OCI-LY3 (cell line): ENCODE measurements at regions not wholly inside any gene's neighbourhood (a gene's known extent, or its start where the extent isn't known, plus 50 kb on each side); places are given as distances from the start of the nearest gene placed in this dataset.

Experiments
- H2AFZ ChIP-seq: fragments of 200-600, 300-600 bp; shearing (Covaris generic); 2 replicates; pipeline ENCODE4 v1.6.0; 2014; ENCODE audit warnings: antibody characterized with exemption, low read depth, low read length
- H3K27ac ChIP-seq: fragments of 200-600, 300-600 bp; sonication (generic); 2 replicates; pipeline ENCODE4 v1.5.1; 2014; ENCODE audit warnings: mild to moderate bottlenecking, low read length, moderate library complexity, mixed read lengths
- H3K27me3 ChIP-seq: fragments of 200-600, 300-600 bp; sonication (generic); 2 replicates; pipeline ENCODE4 v1.6.1; 2014; ENCODE audit warnings: low read depth, low read length, mixed read lengths
- H3K36me3 ChIP-seq: fragments of 200-600, 300-600 bp; sonication (generic); replicated peaks from 2 replicates; pipeline ENCODE3; 2014; ENCODE audit warnings: low read depth, low read length, mixed read lengths
- H3K4me1 ChIP-seq: fragments of 300-600, 200-600 bp; sonication (generic); 2 replicates; pipeline ENCODE4 v1.6.1; 2014; ENCODE audit warnings: low read length, mixed read lengths
- H3K4me2 ChIP-seq: fragments of 200-600, 300-600 bp; sonication (generic); 2 replicates; pipeline ENCODE4 v1.6.1; 2014; ENCODE audit warnings: low read length, mixed read lengths
- H3K4me3 ChIP-seq: fragments of 300-600, 200-600 bp; sonication (generic); 2 replicates; pipeline ENCODE4 v1.5.1; 2014; ENCODE audit warnings: antibody characterized with exemption, mild to moderate bottlenecking, low read length, moderate library complexity
- H3K79me2 ChIP-seq: fragments of 300-600, 200-600 bp; shearing (Covaris generic); 2 replicates; pipeline ENCODE4 v1.6.1; 2014; ENCODE audit warnings: mild to moderate bottlenecking, low read length, mixed read lengths
- H3K9ac ChIP-seq: fragments of 300-600, 200-600 bp; shearing (Covaris generic); 2 replicates; pipeline ENCODE4 v1.6.0; 2014; ENCODE audit warnings: mild to moderate bottlenecking, low read length, moderate library complexity
- H3K9me3 ChIP-seq: fragments of 200-600, 300-600 bp; shearing (Covaris generic); 2 replicates; pipeline ENCODE4 v1.6.1; 2014; ENCODE audit warnings: low read length, mixed read lengths; ENCODE audit not compliant: insufficient read depth
- H4K20me1 ChIP-seq: fragments of 200-600, 300-600 bp; sonication (generic); 2 replicates; pipeline ENCODE4 v1.6.1; 2016; ENCODE audit warnings: low read length, mixed read lengths; ENCODE audit not compliant: insufficient read depth
- EZH2phosphoT487 ChIP-seq: fragments of 200-600 bp; shearing (Covaris generic); IDR thresholded peaks from 2 replicates; pipeline ENCODE4 v1.6.1; 2018; ENCODE audit warnings: antibody characterized with exemption, mixed run types, low read depth
- TF ChIP-seq, protein P1 (sequence below): fragments of 200-600, 300-600 bp; sonication (generic); IDR thresholded peaks from 2 replicates; pipeline ENCODE4 v1.5.1; 2014; ENCODE audit warnings: antibody characterized with exemption, low read length, low read depth

DNA sequence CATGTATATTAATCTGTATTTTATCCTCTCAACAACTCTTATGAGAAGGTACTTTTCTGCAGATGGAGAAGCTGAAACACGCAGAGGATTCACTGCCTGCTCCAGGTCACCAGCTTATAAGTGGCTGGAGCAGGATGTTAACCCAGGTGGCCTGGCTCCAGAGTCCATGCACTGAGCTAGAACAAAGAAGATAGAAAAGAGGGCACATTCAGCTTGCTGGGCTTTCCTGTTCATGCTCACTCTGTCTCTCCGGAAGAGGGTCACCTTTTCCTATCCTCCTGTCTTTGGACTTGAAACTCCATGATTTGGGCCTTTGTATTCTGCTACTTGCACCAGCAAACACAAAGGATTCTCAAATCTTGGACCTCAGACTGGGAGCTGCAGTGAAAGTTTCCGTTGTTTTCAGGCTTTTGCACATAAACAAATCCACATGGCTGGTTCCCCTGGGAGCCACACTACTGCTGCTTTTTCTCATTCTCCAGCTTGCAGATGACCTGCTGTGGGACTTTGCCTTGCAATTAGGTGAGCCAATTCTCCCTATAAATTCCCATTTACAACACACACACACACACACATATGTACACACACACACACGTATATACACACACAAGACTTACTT lies 117.3 kb upstream of the GRK3 start:
- peak overlapping the region; percentile 76 for H3K4me2 ChIP-seq
- TF ChIP-seq, protein P1, sequence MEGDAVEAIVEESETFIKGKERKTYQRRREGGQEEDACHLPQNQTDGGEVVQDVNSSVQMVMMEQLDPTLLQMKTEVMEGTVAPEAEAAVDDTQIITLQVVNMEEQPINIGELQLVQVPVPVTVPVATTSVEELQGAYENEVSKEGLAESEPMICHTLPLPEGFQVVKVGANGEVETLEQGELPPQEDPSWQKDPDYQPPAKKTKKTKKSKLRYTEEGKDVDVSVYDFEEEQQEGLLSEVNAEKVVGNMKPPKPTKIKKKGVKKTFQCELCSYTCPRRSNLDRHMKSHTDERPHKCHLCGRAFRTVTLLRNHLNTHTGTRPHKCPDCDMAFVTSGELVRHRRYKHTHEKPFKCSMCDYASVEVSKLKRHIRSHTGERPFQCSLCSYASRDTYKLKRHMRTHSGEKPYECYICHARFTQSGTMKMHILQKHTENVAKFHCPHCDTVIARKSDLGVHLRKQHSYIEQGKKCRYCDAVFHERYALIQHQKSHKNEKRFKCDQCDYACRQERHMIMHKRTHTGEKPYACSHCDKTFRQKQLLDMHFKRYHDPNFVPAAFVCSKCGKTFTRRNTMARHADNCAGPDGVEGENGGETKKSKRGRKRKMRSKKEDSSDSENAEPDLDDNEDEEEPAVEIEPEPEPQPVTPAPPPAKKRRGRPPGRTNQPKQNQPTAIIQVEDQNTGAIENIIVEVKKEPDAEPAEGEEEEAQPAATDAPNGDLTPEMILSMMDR = no peak
- TF ChIP-seq EZH2phosphoT487 = no peak
- H4K20me1 ChIP-seq = peaks cover 14% of the 10 kb centered on the region
- no peaks in the 10 kb centered on the region for H3K27me3 ChIP-seq
- peaks cover 53% of the 10 kb centered on the region for H3K79me2 ChIP-seq
- no peaks in the 10 kb centered on the region for H3K9me3 ChIP-seq
- peaks cover 9% of the 10 kb centered on the region for H3K36me3 ChIP-seq
- H3K9ac ChIP-seq = peak overlapping the region; percentile 93
- H3K4me1 ChIP-seq = peaks cover 20% of the 10 kb centered on the region
- peak overlapping the region; percentile 89 for H3K4me3 ChIP-seq
- no peak overlapping the region for H3K27ac ChIP-seq
- H2AFZ ChIP-seq = peak overlapping the region; percentile 93

DNA sequence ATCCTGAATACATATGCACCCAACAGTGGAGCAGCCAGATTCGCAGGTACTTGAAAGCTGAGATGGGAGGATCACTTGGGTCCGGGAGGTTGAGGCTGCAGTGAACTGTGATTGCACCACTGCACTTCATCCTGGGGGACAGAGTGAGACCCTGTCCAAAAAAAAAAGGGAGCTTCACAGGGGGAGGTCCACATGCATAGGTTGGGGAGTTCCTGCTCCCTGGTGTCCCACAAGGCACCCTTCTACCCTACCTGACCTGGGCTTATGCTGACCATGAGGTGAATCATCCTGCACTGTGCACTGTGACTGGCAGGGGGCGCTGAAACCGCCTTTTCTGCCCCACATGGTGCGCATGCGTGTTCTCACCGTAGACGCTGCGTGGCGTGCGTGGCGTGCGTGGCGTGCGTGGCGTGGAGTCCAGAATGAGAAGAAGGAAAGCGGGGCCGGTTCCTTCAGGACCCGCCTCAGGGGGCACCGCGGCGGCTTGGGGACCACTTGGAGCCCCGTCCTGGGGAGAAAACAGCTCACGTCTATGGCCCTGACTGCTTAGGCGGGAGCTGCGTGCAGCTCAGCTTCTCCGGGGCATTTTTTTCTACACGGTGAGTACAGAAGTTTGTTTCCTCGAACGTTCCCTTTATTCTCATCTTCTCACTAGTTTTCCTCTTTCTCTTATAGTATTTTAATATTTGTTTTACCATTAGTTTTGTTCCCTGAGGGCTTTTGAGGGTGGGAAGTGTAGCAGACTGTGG lies 116.6 kb upstream of the GRK3 start:
- Histone ChIP-seq H3K9me3 (no peaks in the 10 kb centered on the region), H4K20me1 (peaks cover 21% of the 10 kb centered on the region), H3K4me1 (peaks cover 20% of the 10 kb centered on the region), H3K79me2 (peaks cover 60% of the 10 kb centered on the region), H2AFZ (peak overlapping the region; percentile 93), H3K27me3 (no peaks in the 10 kb centered on the region), H3K36me3 (peaks cover 9% of the 10 kb centered on the region), H3K27ac (peak overlapping the region; percentile 50), H3K4me2 (peak overlapping the region; percentile 82), H3K9ac (peak overlapping the region; percentile 93), H3K4me3 (peak overlapping the region; percentile 89)
- TF ChIP-seq, protein P1 = peak; percentile 81
- TF ChIP-seq EZH2phosphoT487 = no peak

DNA sequence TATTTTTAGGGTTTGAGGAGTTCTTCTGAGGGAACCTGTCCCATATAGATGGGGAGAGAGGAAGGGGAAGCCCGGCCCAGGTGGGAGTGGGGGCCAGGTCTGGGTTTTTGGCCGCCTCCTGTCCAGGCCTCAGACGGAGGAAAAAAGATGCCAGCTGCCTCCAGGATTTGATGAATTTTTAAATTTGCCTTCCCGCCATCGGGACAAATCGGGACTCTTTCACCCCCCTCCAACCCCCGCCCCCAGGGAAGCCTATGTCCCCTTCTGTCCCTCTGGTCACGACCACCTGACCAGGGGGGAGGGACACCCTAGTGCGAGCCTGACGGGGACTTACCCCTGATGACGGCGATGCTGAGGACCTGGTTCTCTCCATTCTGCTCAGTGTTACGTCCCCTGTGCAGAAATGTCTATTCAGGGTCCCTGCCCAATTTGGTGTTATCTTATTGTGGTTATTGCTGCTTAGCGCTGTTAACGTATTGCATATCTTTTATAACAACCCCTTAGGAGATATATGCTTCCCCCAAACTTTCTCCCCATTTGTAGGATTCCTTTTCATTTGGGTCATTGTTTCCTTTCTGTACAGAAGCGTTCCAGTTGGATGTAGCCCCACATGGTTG lies 115.9 kb upstream of the GRK3 start:
- TF ChIP-seq, protein P1 = no peak
- TF ChIP-seq EZH2phosphoT487 = no peak
- H2AFZ ChIP-seq = peak overlapping the region; percentile 74; the same call in 1 of the 2 replicates

DNA sequence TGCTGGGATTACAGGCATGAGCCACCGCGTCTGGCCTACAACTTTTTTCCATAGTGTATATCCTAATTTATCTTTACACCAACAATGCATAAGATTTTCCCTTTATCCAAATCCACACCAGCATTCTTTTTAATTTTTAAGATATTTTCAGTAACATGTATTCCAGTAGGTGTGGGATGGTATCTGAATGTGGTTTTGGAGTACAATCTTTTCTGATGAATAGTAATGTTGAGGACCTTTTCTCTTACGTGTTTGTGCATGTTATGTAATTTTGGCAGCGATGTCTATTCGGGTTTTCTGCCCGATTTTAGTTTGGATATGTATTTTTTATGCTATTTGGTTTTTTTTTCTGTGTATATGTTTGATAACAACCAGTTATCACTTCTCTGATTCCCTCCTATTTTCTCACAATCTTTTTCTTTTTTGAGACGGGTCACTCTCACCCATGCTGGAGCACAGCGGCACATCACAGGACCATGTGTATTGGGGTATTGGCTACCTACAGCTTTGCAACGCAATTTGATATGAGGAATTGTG lies 114.6 kb upstream of the GRK3 start:
- no peaks in the 10 kb centered on the region for H3K27me3 ChIP-seq
- no peaks in the 10 kb centered on the region for H3K9me3 ChIP-seq
- no peak overlapping the region for H3K9ac ChIP-seq
- TF ChIP-seq EZH2phosphoT487 = no peak
- TF ChIP-seq, protein P1 = no peak
- H3K27ac ChIP-seq = no peak overlapping the region
- H3K4me1 ChIP-seq = peaks cover 20% of the 10 kb centered on the region
- H3K4me3 ChIP-seq = peak overlapping the region; percentile 89; the same call in 1 of the 2 replicates
- peaks cover 28% of the 10 kb centered on the region for H4K20me1 ChIP-seq
- H2AFZ ChIP-seq = no peak overlapping the region
- peaks cover 80% of the 10 kb centered on the region for H3K79me2 ChIP-seq
- H3K36me3 ChIP-seq = peaks cover 15% of the 10 kb centered on the region
- H3K4me2 ChIP-seq = peak overlapping the region; percentile 82

More for the DNA sequence above, 115.9 kb upstream of the GRK3 start:
- peaks cover 22% of the 10 kb centered on the region for H4K20me1 ChIP-seq
- peak overlapping the region; percentile 82 for H3K4me2 ChIP-seq
- H3K4me1 ChIP-seq = peaks cover 20% of the 10 kb centered on the region
- H3K4me3 ChIP-seq = peak overlapping the region; percentile 89
- H3K79me2 ChIP-seq = peaks cover 67% of the 10 kb centered on the region
- peak overlapping the region; percentile 93 for H3K9ac ChIP-seq
- no peaks in the 10 kb centered on the region for H3K27me3 ChIP-seq
- no peaks in the 10 kb centered on the region for H3K9me3 ChIP-seq
- peak overlapping the region; percentile 50 for H3K27ac ChIP-seq
- peaks cover 9% of the 10 kb centered on the region for H3K36me3 ChIP-seq
